Nephron (organoid): ENCODE measurements at regions not wholly inside any gene's neighbourhood (a gene's known extent, or its start where the extent isn't known, plus 50 kb on each side); places are given as distances from the start of the nearest gene placed in this dataset.

ENCODE experiments used
- H3K27ac Mint-ChIP-seq, 3 experiments: 2 replicates each; pipeline ENCODE4 v1.8.0; 2020; ENCODE audit warnings: mixed read lengths in 3 of 3, mild to moderate bottlenecking in 2 of 3, moderate library complexity in 1 of 3
- H3K27me3 Mint-ChIP-seq: 2 replicates; pipeline ENCODE4 v1.8.0; 2021; ENCODE audit warnings: low read depth, mild to moderate bottlenecking, moderate library complexity, mixed read lengths
- H3K36me3 Mint-ChIP-seq: 2 replicates; pipeline ENCODE4 v1.8.0; 2020; ENCODE audit warnings: low read depth, mixed read lengths
- H3K4me1 Mint-ChIP-seq: 2 replicates; pipeline ENCODE4 v1.8.0; 2020; ENCODE audit warnings: mixed read lengths
- H3K4me3 Mint-ChIP-seq, 3 experiments: 2 replicates each; pipeline ENCODE4 v1.8.0; 2020; ENCODE audit warnings: mild to moderate bottlenecking in 3 of 3, mixed read lengths in 3 of 3, moderate library complexity in 2 of 3
- H3K9me3 Mint-ChIP-seq: 2 replicates; pipeline ENCODE4 v1.8.0; 2020; ENCODE audit warnings: mixed read lengths
- CTCF ChIP-seq, 3 experiments: fragments of 200-600 bp; sonication (generic); IDR thresholded peaks; one replicate each; pipeline ENCODE4 v1.5.0; 2021; ENCODE audit warnings: antibody characterized with exemption in 3 of 3; ENCODE audit not compliant: unreplicated experiment in 3 of 3

GRCh38 chr2:67516899-67517530 is 119.9 kb downstream of the ETAA1 start:
- Mint-ChIP-seq H3K4me1 (peaks cover 57% of the 10 kb centered on the region), H3K27me3 (no peaks in the 10 kb centered on the region), H3K9me3 (peaks cover 5% of the 10 kb centered on the region), H3K4me3 (no peak overlapping the region), H3K36me3 (peaks cover 5% of the 10 kb centered on the region), H3K27ac (peak overlapping the region; percentile 77 to 89 (median 85))
- TF ChIP-seq CTCF (IDR thresholded peaks at IDR 0.05; ENCODE audit: unreplicated experiment in 3 of 3) = no peak

- TF ChIP-seq CTCF (IDR thresholded peaks at IDR 0.05; ENCODE audit: unreplicated experiment in 3 of 3) = no peak
- Mint-ChIP-seq H3K27me3 (no peaks in the 10 kb centered on the region), H3K4me1 (peaks cover 58% of the 10 kb centered on the region), H3K27ac (peak overlapping the region; percentile 94 to 95 (median 95)), H3K36me3 (peaks cover 5% of the 10 kb centered on the region), H3K9me3 (peaks cover 5% of the 10 kb centered on the region), H3K4me3 (peak overlapping the region in 2 of 3 experiments; percentile 7 to 17)
These were observed 125.0 kb downstream of the ETAA1 start for GRCh38 chr2:67522148-67522547.

GRCh38 chr2:67524213-67524612 is 127.1 kb downstream of the ETAA1 start:
- Mint-ChIP-seq H3K4me1 (peaks cover 52% of the 10 kb centered on the region), H3K27ac (peak overlapping the region; percentile 94 to 95 (median 95)), H3K4me3 (no peak overlapping the region), H3K36me3 (no peaks in the 10 kb centered on the region), H3K9me3 (peaks cover 2% of the 10 kb centered on the region), H3K27me3 (no peaks in the 10 kb centered on the region)
- TF ChIP-seq CTCF (IDR thresholded peaks at IDR 0.05; ENCODE audit: unreplicated experiment in 3 of 3) = no peak

GRCh38 chr2:67524777-67525176 is 127.6 kb downstream of the ETAA1 start:
- Mint-ChIP-seq H3K4me1 (peaks cover 52% of the 10 kb centered on the region), H3K36me3 (no peaks in the 10 kb centered on the region), H3K4me3 (no peak overlapping the region), H3K27ac (peak overlapping the region; percentile 17 to 95 (median 95)), H3K9me3 (peaks cover 2% of the 10 kb centered on the region), H3K27me3 (no peaks in the 10 kb centered on the region)
- no peak for TF ChIP-seq CTCF (IDR thresholded peaks at IDR 0.05; ENCODE audit: unreplicated experiment in 3 of 3)

GRCh38 chr2:67526283-67526682 is 129.2 kb downstream of the ETAA1 start:
- no peaks in the 10 kb centered on the region for H3K36me3 Mint-ChIP-seq
- peaks cover 41% of the 10 kb centered on the region for H3K4me1 Mint-ChIP-seq
- no peaks in the 10 kb centered on the region for H3K27me3 Mint-ChIP-seq
- peak overlapping the region in 2 of 3 experiments; percentile 2 to 37 for H3K27ac Mint-ChIP-seq
- no peak overlapping the region for H3K4me3 Mint-ChIP-seq
- TF ChIP-seq CTCF (IDR thresholded peaks at IDR 0.05; ENCODE audit: unreplicated experiment in 3 of 3) = no peak
- H3K9me3 Mint-ChIP-seq = peaks cover 2% of the 10 kb centered on the region

- Mint-ChIP-seq H3K27ac (peak overlapping the region in 1 of 3 experiments; percentile 76), H3K9me3 (peaks cover 2% of the 10 kb centered on the region), H3K4me3 (no peak overlapping the region), H3K27me3 (no peaks in the 10 kb centered on the region), H3K36me3 (no peaks in the 10 kb centered on the region), H3K4me1 (peaks cover 24% of the 10 kb centered on the region)
- TF ChIP-seq CTCF (IDR thresholded peaks at IDR 0.05; ENCODE audit: unreplicated experiment in 3 of 3) = no peak
These were observed 131.2 kb downstream of the ETAA1 start for GRCh38 chr2:67528320-67528719.
